Astrocyte (in vitro differentiated cells and primary cell): ENCODE measurements at regions not wholly inside any gene's neighbourhood (a gene's known extent, or its start where the extent isn't known, plus 50 kb on each side); places are given as distances from the start of the nearest gene placed in this dataset.

ENCODE experiments used
- DNase-seq: peaks from one replicate; pipeline ENCODE4 v3.0.0-alpha.2; 2010; ENCODE audit warnings: low read depth
- FAIRE-seq: peaks from 2 replicates; lab custom pipeline; 2011; peaks lifted over from hg19 to GRCh38; lab: Jason Lieb, UNC
- H2AFZ ChIP-seq: 2 replicates; pipeline ENCODE4 v1.6.0; 2012; ENCODE audit warnings: low read depth, low read length, inconsistent platforms
- H3K27ac ChIP-seq: 2 replicates; pipeline ENCODE4 v1.5.1; 2011; ENCODE audit warnings: low read depth, low read length, inconsistent platforms
- H3K27me3 ChIP-seq: 2 replicates; pipeline ENCODE4 v1.6.0; 2011; ENCODE audit warnings: low read length, inconsistent platforms; ENCODE audit not compliant: insufficient read depth
- H3K36me3 ChIP-seq: 2 replicates; pipeline ENCODE4 v1.5.1; 2011; ENCODE audit warnings: low read length, inconsistent platforms; ENCODE audit not compliant: insufficient read depth
- H3K4me1 ChIP-seq: 2 replicates; pipeline ENCODE4 v1.5.1; 2011; ENCODE audit warnings: low read length, inconsistent platforms; ENCODE audit not compliant: insufficient read depth
- H3K4me2 ChIP-seq: 2 replicates; pipeline ENCODE4 v1.6.0; 2012; ENCODE audit warnings: low read length, inconsistent platforms
- H3K4me3 ChIP-seq: 2 replicates; pipeline ENCODE4 v1.5.1; 2011; ENCODE audit warnings: low read depth, mild to moderate bottlenecking, low read length, inconsistent platforms; ENCODE audit not compliant: insufficient read depth
- H3K79me2 ChIP-seq: 2 replicates; pipeline ENCODE4 v1.6.0; 2012; ENCODE audit warnings: mild to moderate bottlenecking, low read length, inconsistent platforms; ENCODE audit not compliant: insufficient read depth
- H3K9ac ChIP-seq: 2 replicates; pipeline ENCODE4 v1.6.0; 2012; ENCODE audit warnings: mild to moderate bottlenecking, low read length, inconsistent platforms
- H3K9me3 ChIP-seq: 2 replicates; pipeline ENCODE4 v1.5.1; 2012; ENCODE audit warnings: low read depth, mild to moderate bottlenecking, low read length, inconsistent platforms; ENCODE audit not compliant: insufficient read depth
- H4K20me1 ChIP-seq: 2 replicates; pipeline ENCODE4 v1.6.0; 2012; ENCODE audit warnings: low read length, inconsistent platforms; ENCODE audit not compliant: insufficient read depth
- H3K27ac Mint-ChIP-seq: one replicate; pipeline ENCODE4 v1.8.0; 2021; ENCODE audit warnings: mild to moderate bottlenecking, mixed read lengths; ENCODE audit not compliant: unreplicated experiment
- H3K27me3 Mint-ChIP-seq: one replicate; pipeline ENCODE4 v1.8.0; 2021; ENCODE audit warnings: low read depth, mixed read lengths; ENCODE audit not compliant: unreplicated experiment
- H3K36me3 Mint-ChIP-seq: one replicate; pipeline ENCODE4 v1.8.0; 2021; ENCODE audit warnings: low read depth, mixed read lengths; ENCODE audit not compliant: unreplicated experiment
- H3K4me1 Mint-ChIP-seq: one replicate; pipeline ENCODE4 v1.8.0; 2021; ENCODE audit warnings: low read depth, mixed read lengths; ENCODE audit not compliant: unreplicated experiment
- H3K4me3 Mint-ChIP-seq: one replicate; pipeline ENCODE4 v1.8.0; 2021; ENCODE audit warnings: mild to moderate bottlenecking, moderate library complexity, mixed read lengths; ENCODE audit not compliant: unreplicated experiment
- H3K9me3 Mint-ChIP-seq: one replicate; pipeline ENCODE4 v1.8.0; 2021; ENCODE audit warnings: mild to moderate bottlenecking, mixed read lengths; ENCODE audit not compliant: unreplicated experiment
- EZH2 ChIP-seq: IDR thresholded peaks from 2 replicates; pipeline ENCODE4 v1.6.1; 2012; ENCODE audit warnings: mild to moderate bottlenecking, low read length, inconsistent platforms; ENCODE audit not compliant: insufficient read depth
- TF ChIP-seq, protein P1 (sequence below): IDR thresholded peaks from 2 replicates; pipeline ENCODE4 v1.5.1; 2011; ENCODE audit warnings: low read depth, mild to moderate bottlenecking, inconsistent platforms, low read length, moderate library complexity; ENCODE audit not compliant: insufficient read depth

DNA sequence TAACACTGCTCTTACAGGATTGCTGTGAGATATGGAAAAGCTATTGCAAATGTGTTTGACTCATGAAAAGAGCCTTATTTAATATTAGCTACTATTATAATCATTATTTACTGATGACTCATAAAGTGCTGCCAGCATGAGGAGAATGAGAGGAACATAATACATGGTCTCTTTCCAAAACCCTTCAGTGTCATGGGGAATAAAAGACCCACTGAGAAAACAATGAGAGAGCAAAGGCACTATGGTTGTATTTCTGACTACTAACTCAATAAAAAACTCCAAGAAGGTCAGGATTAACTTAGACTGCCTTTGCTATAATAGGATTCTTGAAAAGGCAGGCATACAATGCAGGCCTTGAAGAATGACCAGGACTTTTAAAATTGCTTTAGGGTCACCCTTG is 633.5 kb downstream of the DTWD2 start:
- Mint-ChIP-seq H3K9me3 (no peaks in the 10 kb centered on the region), H3K27me3 (no peaks in the 10 kb centered on the region)
- TF ChIP-seq, protein P1, sequence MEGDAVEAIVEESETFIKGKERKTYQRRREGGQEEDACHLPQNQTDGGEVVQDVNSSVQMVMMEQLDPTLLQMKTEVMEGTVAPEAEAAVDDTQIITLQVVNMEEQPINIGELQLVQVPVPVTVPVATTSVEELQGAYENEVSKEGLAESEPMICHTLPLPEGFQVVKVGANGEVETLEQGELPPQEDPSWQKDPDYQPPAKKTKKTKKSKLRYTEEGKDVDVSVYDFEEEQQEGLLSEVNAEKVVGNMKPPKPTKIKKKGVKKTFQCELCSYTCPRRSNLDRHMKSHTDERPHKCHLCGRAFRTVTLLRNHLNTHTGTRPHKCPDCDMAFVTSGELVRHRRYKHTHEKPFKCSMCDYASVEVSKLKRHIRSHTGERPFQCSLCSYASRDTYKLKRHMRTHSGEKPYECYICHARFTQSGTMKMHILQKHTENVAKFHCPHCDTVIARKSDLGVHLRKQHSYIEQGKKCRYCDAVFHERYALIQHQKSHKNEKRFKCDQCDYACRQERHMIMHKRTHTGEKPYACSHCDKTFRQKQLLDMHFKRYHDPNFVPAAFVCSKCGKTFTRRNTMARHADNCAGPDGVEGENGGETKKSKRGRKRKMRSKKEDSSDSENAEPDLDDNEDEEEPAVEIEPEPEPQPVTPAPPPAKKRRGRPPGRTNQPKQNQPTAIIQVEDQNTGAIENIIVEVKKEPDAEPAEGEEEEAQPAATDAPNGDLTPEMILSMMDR = no peak
- no peak for TF ChIP-seq EZH2

DNA sequence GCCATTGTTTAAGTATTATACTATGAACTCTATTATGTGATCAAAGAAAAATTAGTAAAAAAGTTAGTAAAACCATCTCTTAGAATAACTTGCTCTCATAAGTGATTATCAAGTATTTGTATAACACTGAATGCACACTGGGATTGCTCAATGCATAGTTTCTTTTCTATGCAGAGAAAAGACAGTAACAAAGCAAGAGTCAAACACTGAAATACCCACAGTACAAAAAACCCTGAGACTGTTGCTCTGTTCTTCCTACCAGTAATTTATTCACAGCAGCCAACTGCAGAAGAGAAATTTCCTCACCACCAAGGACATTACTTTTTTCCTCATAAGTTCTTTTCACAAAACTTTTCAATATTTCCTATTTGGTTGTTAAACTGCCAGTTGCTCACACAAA is 634.4 kb downstream of the DTWD2 start:
- Mint-ChIP-seq H3K36me3 (no peaks in the 10 kb centered on the region), H3K27me3 (no peaks in the 10 kb centered on the region), H3K9me3 (no peaks in the 10 kb centered on the region), H3K4me1 (peaks cover 3% of the 10 kb centered on the region), H3K4me3 (no peak overlapping the region), H3K27ac (no peak overlapping the region)
- Histone ChIP-seq H3K9ac (no peak overlapping the region), H3K79me2 (no peaks in the 10 kb centered on the region), H3K4me1 (no peaks in the 10 kb centered on the region), H3K27ac (no peak overlapping the region), H3K9me3 (no peaks in the 10 kb centered on the region), H3K27me3 (no peaks in the 10 kb centered on the region), H3K4me3 (no peak overlapping the region), H2AFZ (no peak overlapping the region), H4K20me1 (no peaks in the 10 kb centered on the region), H3K4me2 (no peak overlapping the region), H3K36me3 (no peaks in the 10 kb centered on the region)
- TF ChIP-seq, protein P1 = no peak
- no peak for TF ChIP-seq EZH2
- DNase-seq (no peak), FAIRE-seq (no peak)

More for the DNA sequence above, 633.5 kb downstream of the DTWD2 start:
- no peaks in the 10 kb centered on the region for H3K79me2 ChIP-seq
- H3K27ac Mint-ChIP-seq = no peak overlapping the region
- H3K36me3 ChIP-seq = no peaks in the 10 kb centered on the region
- H3K9ac ChIP-seq = no peak overlapping the region
- H3K4me3 ChIP-seq = no peak overlapping the region
- no peak for DNase-seq
- H3K4me2 ChIP-seq = no peak overlapping the region
- H3K27me3 ChIP-seq = no peaks in the 10 kb centered on the region
- no peaks in the 10 kb centered on the region for H4K20me1 ChIP-seq
- no peak for FAIRE-seq
- no peak overlapping the region for H2AFZ ChIP-seq
- no peaks in the 10 kb centered on the region for H3K4me1 ChIP-seq
- H3K4me3 Mint-ChIP-seq = no peak overlapping the region
- peaks cover 3% of the 10 kb centered on the region for H3K4me1 Mint-ChIP-seq
- H3K36me3 Mint-ChIP-seq = no peaks in the 10 kb centered on the region
- no peak overlapping the region for H3K27ac ChIP-seq
- H3K9me3 ChIP-seq = no peaks in the 10 kb centered on the region

DNA sequence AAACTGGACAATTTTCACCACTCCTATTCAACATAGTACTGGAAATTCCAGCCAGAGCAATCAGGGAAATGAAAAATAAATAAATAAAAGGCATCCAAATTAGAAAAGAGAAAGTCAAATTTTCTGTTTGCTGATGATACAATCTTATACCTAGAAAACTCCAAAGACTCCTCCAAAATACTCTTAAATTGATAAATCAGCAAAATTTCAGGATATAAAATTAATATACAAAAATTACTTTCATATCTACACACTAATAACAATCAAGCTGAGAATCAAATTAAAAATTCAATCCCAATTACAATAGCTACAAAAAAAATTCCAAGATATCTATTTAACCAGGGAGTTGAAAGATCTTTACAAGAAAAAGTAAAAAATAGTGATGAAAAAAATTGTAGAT is 651.9 kb downstream of the DTWD2 start:
- Mint-ChIP-seq H3K4me3 (no peak overlapping the region), H3K9me3 (no peaks in the 10 kb centered on the region), H3K27ac (no peak overlapping the region), H3K27me3 (no peaks in the 10 kb centered on the region), H3K4me1 (peaks cover 4% of the 10 kb centered on the region), H3K36me3 (no peaks in the 10 kb centered on the region)
- Histone ChIP-seq H3K4me3 (no peak overlapping the region), H3K79me2 (no peaks in the 10 kb centered on the region), H3K36me3 (no peaks in the 10 kb centered on the region), H3K27ac (no peak overlapping the region), H3K4me1 (no peaks in the 10 kb centered on the region), H3K27me3 (no peaks in the 10 kb centered on the region), H4K20me1 (no peaks in the 10 kb centered on the region), H3K4me2 (no peak overlapping the region), H3K9ac (no peak overlapping the region), H3K9me3 (no peaks in the 10 kb centered on the region), H2AFZ (no peak overlapping the region)
- TF ChIP-seq, protein P1 = no peak
- no peak for TF ChIP-seq EZH2
- FAIRE-seq (no peak), DNase-seq (no peak)
